A549 (cell line): ENCODE measurements at regions not wholly inside any gene's neighbourhood (a gene's known extent, or its start where the extent isn't known, plus 50 kb on each side); places are given as distances from the start of the nearest gene placed in this dataset.

ENCODE experiments used
- CTCF ChIP-seq: fragments of >200 bp; sonication (Bioruptor Twin); formaldehyde crosslinking; IDR thresholded peaks from 3 replicates; pipeline ENCODE4 v1.5.1; 2016
- EP300 ChIP-seq, 2 experiments: fragments of >200 bp; sonication (Bioruptor Twin); formaldehyde crosslinking; IDR thresholded peaks; 2 replicates in 1 of 2; 3 replicates in 1 of 2; pipeline ENCODE4 v1.6.1; 2016 to 2017
- ESRRA ChIP-seq: fragments of 150-350 bp; IDR thresholded peaks from 2 replicates; pipeline ENCODE4 v1.6.1; 2014; ENCODE audit warnings: mild to moderate bottlenecking, low read length, borderline replicate concordance
- JUN ChIP-seq, 2 experiments: fragments of >200 bp; sonication (Bioruptor Twin); formaldehyde crosslinking; IDR thresholded peaks; 2 replicates in 1 of 2; 3 replicates in 1 of 2; pipeline ENCODE4 v1.6.1; 2016 to 2017
- RCOR1 ChIP-seq: fragments of 150-350 bp; IDR thresholded peaks from 2 replicates; pipeline ENCODE4 v1.6.1; 2014; ENCODE audit warnings: antibody characterized with exemption, low read length, low read depth

- TF ChIP-seq CTCF: no peak
- TF ChIP-seq EP300 (IDR thresholded peaks at IDR 0.05): no peak
- TF ChIP-seq ESRRA: no peak
- no peak for TF ChIP-seq RCOR1
- TF ChIP-seq JUN (IDR thresholded peaks at IDR 0.05): no peak
These were observed 259.4 kb downstream of the CCSER2 start for GRCh38 chr10:84587789-84588188.
